Kidney epithelial cell (primary cell): ENCODE measurements at regions not wholly inside any gene's neighbourhood (a gene's known extent, or its start where the extent isn't known, plus 50 kb on each side); places are given as distances from the start of the nearest gene placed in this dataset.

Experiments
- DNase-seq: peaks from one replicate; pipeline ENCODE4 v3.0.0-alpha.2; 2010; ENCODE audit warnings: low read depth
- H3K27me3 ChIP-seq: 2 replicates; pipeline ENCODE4 v1.6.0; 2011; ENCODE audit warnings: low read length; ENCODE audit not compliant: control insufficient read depth, insufficient read depth
- H3K36me3 ChIP-seq: 2 replicates; pipeline ENCODE4 v1.5.1; 2011; ENCODE audit warnings: low read length; ENCODE audit not compliant: control insufficient read depth, insufficient read depth
- H3K4me3 ChIP-seq: 2 replicates; pipeline ENCODE4 v1.5.1; 2011; ENCODE audit warnings: low read depth, mild to moderate bottlenecking, control low read depth, low read length
- CTCF ChIP-seq: IDR thresholded peaks from 2 replicates; pipeline ENCODE4 v1.5.1; 2011; ENCODE audit warnings: mild to moderate bottlenecking, moderate library complexity, low read length, control low read depth, inconsistent platforms; ENCODE audit not compliant: insufficient read depth, poor library complexity, severe bottlenecking

- Histone ChIP-seq H3K4me3 (no peak overlapping the region), H3K27me3 (no peaks in the 10 kb centered on the region), H3K36me3 (no peaks in the 10 kb centered on the region)
- no peak for DNase-seq
- TF ChIP-seq CTCF = no peak
Measured at GRCh38 chrX:143306991-143307937, 210.0 kb downstream of the SPANXN3 start.

GRCh38 chrX:143304518-143304917 is 212.8 kb downstream of the SPANXN3 start:
- Histone ChIP-seq H3K27me3 (no peaks in the 10 kb centered on the region), H3K36me3 (no peaks in the 10 kb centered on the region), H3K4me3 (no peak overlapping the region)
- DNase-seq = no peak
- TF ChIP-seq CTCF = no peak

GRCh38 chrX:143304025-143304424 is 213.2 kb downstream of the SPANXN3 start:
- H3K27me3 ChIP-seq = no peaks in the 10 kb centered on the region
- no peaks in the 10 kb centered on the region for H3K36me3 ChIP-seq
- no peak overlapping the region for H3K4me3 ChIP-seq
- TF ChIP-seq CTCF = no peak
- no peak for DNase-seq

GRCh38 chrX:143298663-143299241 is 218.5 kb downstream of the SPANXN3 start:
- no peak for TF ChIP-seq CTCF
- no peak for DNase-seq
- Histone ChIP-seq H3K4me3 (no peak overlapping the region), H3K27me3 (no peaks in the 10 kb centered on the region), H3K36me3 (no peaks in the 10 kb centered on the region)

GRCh38 chrX:143296521-143296920 is 220.8 kb downstream of the SPANXN3 start:
- DNase-seq = no peak
- Histone ChIP-seq H3K27me3 (no peaks in the 10 kb centered on the region), H3K4me3 (no peak overlapping the region), H3K36me3 (no peaks in the 10 kb centered on the region)
- no peak for TF ChIP-seq CTCF
